Ecto neural progenitor cell (in vitro differentiated cells): ENCODE measurements at regions not wholly inside any gene's neighbourhood (a gene's known extent, or its start where the extent isn't known, plus 50 kb on each side); places are given as distances from the start of the nearest gene placed in this dataset.

Experiments used
- DNase-seq: peaks from one replicate; pipeline ENCODE4 v3.0.0-alpha.2; 2018; ENCODE audit warnings: low spot score

GRCh38 chr13:73258406-73258805 is 199.6 kb downstream of the KLF5 start:
- DNase-seq = no peak

- no peak for DNase-seq
Measured at GRCh38 chr13:73254827-73255226, 196.0 kb downstream of the KLF5 start.

- DNase-seq = no peak
Measured at GRCh38 chr13:73251626-73252265, 192.9 kb downstream of the KLF5 start.

DNA sequence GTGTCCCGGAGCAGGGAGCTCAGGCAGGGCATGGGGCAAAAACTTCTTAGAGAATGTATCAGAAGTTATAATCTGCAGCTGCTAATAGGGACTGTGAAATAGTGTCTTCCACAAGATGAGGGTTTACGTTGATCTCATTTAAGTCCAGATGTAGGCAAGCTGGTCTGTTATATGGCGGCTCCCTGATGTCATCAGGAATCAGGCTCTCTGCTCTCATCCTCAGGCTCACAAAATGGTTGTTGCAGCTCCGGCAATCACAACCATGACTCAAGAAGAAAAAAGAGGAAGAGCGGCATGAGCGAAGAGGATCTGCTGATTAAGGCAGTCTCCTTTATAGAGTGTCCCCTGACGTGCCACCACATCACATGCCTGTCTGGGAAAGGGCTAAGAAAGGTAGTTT is 191.3 kb downstream of the KLF5 start:
- DNase-seq = no peak

- no peak for DNase-seq
Measured at GRCh38 chr13:73248711-73249580, 190.1 kb downstream of the KLF5 start.

- no peak for DNase-seq
Measured at GRCh38 chr13:73248154-73248553, 189.3 kb downstream of the KLF5 start.

- no peak for DNase-seq
Measured at GRCh38 chr13:73245246-73245645, 186.4 kb downstream of the KLF5 start.

GRCh38 chr13:73244467-73244866 is 185.7 kb downstream of the KLF5 start:
- DNase-seq = no peak

- no peak for DNase-seq
Measured at GRCh38 chr13:73242515-73243015, 183.8 kb downstream of the KLF5 start.

GRCh38 chr13:73240193-73240592 is 181.4 kb downstream of the KLF5 start:
- DNase-seq = no peak

GRCh38 chr13:73235385-73235784 is 176.6 kb downstream of the KLF5 start:
- DNase-seq = no peak

GRCh38 chr13:73231471-73231870 is 172.7 kb downstream of the KLF5 start:
- DNase-seq = no peak

- DNase-seq = no peak
Measured at GRCh38 chr13:73230716-73231115, 171.9 kb downstream of the KLF5 start.

DNA sequence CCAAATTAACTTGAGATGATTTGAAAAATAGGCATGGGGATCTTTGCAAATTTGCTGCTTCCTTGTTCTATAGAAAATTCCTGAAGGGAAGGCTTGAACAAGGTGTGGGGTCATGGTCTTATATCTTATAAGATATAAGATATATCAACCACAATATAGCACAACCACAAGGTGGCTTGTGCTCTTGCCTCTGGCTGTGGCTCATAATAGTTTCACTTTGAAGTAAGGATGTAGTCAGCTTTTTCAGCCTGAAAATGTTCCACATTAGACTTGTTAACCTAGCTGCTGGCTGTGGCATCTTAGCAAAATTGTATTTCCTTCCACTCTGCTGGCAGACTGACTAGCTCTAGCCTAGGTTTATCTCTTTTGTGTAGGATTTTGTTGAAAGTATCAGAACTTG is 169.7 kb downstream of the KLF5 start:
- DNase-seq = no peak

- DNase-seq = no peak
Measured at GRCh38 chr13:73225990-73226389, 167.2 kb downstream of the KLF5 start.

DNA sequence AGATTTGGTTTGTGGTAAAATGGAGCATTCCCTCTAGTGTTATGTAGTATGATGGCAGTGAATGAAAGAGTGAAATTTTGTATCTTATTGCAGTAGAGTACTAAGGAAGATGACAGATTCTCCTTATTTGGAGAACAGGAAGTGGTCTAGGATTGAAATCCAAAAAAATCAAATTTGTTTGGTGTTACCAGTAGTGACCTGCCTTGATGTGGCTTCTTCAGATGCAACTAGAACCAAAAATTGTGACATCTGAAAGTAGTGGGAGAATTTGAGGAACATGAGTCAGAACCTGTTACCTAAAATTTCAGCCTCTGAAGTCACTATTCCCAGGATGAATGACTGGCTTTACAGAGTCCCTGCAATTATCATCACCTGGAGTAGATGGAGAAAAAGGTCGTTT is 165.9 kb downstream of the KLF5 start:
- DNase-seq = no peak

DNA sequence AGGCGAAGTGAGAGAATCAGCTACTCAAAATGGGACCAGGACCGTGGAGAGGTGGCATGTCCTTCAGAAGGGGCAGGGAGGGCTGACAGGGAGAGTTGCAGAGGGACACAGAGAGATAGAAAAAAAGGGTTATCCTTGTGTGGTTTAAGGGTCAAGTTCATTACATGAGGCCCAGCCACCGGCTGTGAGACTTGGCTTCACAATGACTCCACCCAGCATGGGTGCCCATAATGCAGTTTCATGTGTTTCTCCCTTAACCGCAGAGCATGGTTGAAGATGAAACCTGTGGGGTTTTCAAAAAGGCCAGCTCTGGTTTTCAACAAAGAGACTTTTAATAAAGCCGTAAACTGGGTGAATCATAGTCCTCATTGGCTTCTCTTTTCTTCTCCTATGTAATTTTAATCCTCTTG is 164.6 kb downstream of the KLF5 start:
- no peak for DNase-seq

DNA sequence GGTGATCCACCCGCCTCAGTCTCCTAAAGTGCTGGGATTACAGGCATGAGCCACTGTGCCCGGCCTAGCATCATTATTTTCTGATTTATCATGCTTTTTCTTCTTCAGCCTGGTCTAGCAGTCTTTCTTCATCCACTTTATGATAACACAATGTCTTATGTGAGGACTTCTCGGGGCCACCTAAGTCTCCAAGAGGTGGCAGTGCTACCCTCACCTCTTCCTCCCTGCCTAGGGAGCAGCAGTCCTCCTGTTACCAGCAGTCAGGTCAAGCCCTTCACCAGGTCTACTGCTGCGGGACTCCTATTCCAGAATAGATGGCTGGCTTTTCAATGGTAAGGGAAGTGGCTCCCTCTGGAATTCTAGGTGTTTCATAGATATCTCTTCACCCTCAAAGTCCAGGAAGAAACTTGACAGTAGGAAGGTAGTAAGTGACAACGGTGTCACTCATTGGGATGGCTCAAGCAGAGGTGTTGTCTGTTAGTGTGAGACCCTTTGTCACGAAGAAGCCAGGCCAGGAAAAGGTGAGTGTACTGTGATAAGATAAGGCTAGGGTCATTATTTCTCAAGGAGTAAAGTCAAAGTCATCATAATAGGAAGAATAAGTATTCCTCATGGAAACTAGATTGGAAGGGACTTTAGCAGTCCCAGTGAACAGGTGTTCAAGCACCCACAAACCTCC is 164.0 kb downstream of the KLF5 start:
- DNase-seq = no peak

DNA sequence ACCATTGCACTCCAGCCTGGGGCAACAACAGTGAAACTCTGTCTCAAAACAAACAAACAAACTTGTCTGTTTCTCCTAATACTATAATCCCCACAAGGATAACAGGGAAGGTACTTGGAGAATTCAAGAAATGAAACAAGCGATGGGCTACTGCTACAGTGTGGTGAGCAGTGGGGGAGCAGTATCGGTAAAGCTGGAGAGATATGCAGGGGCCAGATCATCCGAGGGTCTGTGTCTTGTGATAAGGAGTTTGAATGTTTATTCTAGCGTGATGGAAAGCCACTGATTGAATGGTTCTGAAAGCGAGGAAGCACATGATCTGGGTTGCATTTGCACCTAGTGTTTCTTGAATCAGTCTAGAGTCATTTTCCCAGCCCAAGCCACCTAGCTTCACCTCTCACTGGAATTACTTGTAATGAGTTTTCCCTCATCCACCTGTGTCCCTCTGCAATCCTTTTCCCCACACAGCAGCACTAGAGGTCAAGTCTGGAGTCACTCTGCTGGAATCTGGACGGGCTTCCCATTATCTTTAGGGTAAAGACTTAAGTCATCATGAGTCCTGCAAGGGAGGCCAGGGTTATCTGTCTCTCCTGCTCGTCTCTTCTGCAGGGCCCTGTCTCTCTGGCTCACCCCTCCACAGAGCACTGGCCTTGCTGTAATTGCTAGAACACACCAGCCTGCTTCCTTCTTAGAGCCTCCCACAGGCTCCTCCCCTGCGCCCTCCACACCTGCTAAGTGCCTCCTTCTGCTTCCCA is 162.3 kb downstream of the KLF5 start:
- no peak for DNase-seq

GRCh38 chr13:73218181-73218580 is 159.4 kb downstream of the KLF5 start:
- no peak for DNase-seq

- no peak for DNase-seq
Measured at GRCh38 chr13:73216381-73216831, 157.6 kb downstream of the KLF5 start.

DNA sequence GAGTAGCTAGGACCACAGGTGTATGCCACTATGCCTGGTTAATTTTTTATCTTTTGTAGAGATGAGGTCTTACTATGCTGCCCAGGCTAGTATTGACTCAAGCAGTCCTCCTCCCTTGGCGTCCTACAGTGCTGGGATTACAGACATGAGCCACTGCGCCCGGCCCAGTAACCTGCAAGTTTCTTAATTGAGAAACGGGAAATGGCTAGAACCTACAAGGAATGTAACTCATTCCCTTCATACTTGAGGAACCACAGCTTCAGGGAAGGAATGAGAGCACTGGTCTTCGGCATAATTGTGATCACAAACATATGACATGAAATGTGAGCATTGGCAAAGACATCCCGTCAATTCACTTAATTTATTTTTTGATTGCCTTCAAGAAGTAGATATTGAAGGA is 157.0 kb downstream of the KLF5 start:
- DNase-seq = no peak
